DOHH2 (cell line): ENCODE measurements at regions not wholly inside any gene's neighbourhood (a gene's known extent, or its start where the extent isn't known, plus 50 kb on each side); places are given as distances from the start of the nearest gene placed in this dataset.

ENCODE experiments used
- CTCF ChIP-seq: fragments of 200-600 bp; sonication (generic); IDR thresholded peaks from one replicate; pipeline ENCODE4 v1.5.1; 2014; ENCODE audit warnings: antibody characterized with exemption, mild to moderate bottlenecking, low read depth, low read length; ENCODE audit not compliant: poor library complexity, severe bottlenecking
- EZH2phosphoT487 ChIP-seq: fragments of 200-600 bp; sonication (generic); IDR thresholded peaks from 2 replicates; pipeline ENCODE4 v1.6.1; 2017; ENCODE audit warnings: borderline replicate concordance, mild to moderate bottlenecking, antibody characterized with exemption, low read length, moderate library complexity, mixed read lengths

GRCh38 chr11:95714843-95715776, 74.5 kb downstream of the FAM76B start:
- TF ChIP-seq CTCF (no peak), EZH2phosphoT487 (no peak)
